ENCODE measurements at regions not wholly inside any gene's neighbourhood (a gene's known extent, or its start where the extent isn't known, plus 50 kb on each side); places are given as distances from the start of the nearest gene placed in this dataset.

DNA sequence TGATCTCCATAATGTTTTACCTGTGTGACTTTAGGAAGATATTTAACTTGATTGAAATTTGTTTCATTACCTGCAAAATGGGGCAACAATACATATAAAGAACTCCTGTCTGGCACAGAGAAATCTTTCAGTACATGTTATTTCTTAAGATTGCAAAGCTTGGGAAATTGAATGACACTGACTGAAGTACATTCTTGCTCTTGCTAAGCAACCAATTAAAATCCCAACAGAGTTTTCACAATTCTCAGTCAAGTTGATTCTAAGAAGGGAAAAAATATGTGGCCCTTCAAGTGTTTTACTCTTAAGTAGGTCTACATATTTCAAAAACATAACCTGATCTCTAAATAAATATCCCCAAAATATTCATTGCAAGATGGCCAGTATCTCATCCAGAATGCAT lies 2187.0 kb upstream of the ACO1 start:
- TF ChIP-seq, protein P1, sequence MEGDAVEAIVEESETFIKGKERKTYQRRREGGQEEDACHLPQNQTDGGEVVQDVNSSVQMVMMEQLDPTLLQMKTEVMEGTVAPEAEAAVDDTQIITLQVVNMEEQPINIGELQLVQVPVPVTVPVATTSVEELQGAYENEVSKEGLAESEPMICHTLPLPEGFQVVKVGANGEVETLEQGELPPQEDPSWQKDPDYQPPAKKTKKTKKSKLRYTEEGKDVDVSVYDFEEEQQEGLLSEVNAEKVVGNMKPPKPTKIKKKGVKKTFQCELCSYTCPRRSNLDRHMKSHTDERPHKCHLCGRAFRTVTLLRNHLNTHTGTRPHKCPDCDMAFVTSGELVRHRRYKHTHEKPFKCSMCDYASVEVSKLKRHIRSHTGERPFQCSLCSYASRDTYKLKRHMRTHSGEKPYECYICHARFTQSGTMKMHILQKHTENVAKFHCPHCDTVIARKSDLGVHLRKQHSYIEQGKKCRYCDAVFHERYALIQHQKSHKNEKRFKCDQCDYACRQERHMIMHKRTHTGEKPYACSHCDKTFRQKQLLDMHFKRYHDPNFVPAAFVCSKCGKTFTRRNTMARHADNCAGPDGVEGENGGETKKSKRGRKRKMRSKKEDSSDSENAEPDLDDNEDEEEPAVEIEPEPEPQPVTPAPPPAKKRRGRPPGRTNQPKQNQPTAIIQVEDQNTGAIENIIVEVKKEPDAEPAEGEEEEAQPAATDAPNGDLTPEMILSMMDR (IDR thresholded peaks at IDR 0.05) = no peak
- TF ChIP-seq POLR2A (IDR thresholded peaks at IDR 0.05) = no peak

Data from ovary (tissue), 3 donors.